Osteoblast (primary cell): ENCODE measurements at regions not wholly inside any gene's neighbourhood (a gene's known extent, or its start where the extent isn't known, plus 50 kb on each side); places are given as distances from the start of the nearest gene placed in this dataset.

Source experiments
- DNase-seq: peaks from one replicate; pipeline ENCODE4 v3.0.0; 2011; ENCODE audit warnings: low spot score, mixed read lengths; ENCODE audit not compliant: insufficient read length; ENCODE audit errors: missing footprints
- H2AFZ ChIP-seq: 2 replicates; pipeline ENCODE4 v1.6.0; 2011; ENCODE audit warnings: mild to moderate bottlenecking, low read length
- H3K27ac ChIP-seq: 2 replicates; pipeline ENCODE4 v1.5.1; 2011; ENCODE audit warnings: mild to moderate bottlenecking, low read depth, low read length, moderate library complexity
- H3K27me3 ChIP-seq: 2 replicates; pipeline ENCODE4 v1.6.0; 2012; ENCODE audit warnings: mild to moderate bottlenecking, control low read depth, inconsistent platforms, low read length, moderate library complexity; ENCODE audit not compliant: insufficient read depth
- H3K36me3 ChIP-seq: 2 replicates; pipeline ENCODE4 v1.5.1; 2011; ENCODE audit warnings: mild to moderate bottlenecking, low read length, control low read depth, moderate library complexity; ENCODE audit not compliant: insufficient read depth
- H3K4me1 ChIP-seq: 2 replicates; pipeline ENCODE4 v1.5.1; 2011; ENCODE audit warnings: mild to moderate bottlenecking, low read length, control low read depth, moderate library complexity; ENCODE audit not compliant: insufficient read depth
- H3K4me2 ChIP-seq: 2 replicates; pipeline ENCODE4 v1.6.0; 2011; ENCODE audit warnings: mild to moderate bottlenecking, low read length; ENCODE audit not compliant: insufficient read depth
- H3K4me3 ChIP-seq: fragments of 200-600 bp; sonication (generic); 3 replicates; pipeline ENCODE4 v1.5.1; 2012; ENCODE audit warnings: mild to moderate bottlenecking, low read length, inconsistent platforms; ENCODE audit not compliant: insufficient read depth
- H3K79me2 ChIP-seq: 2 replicates; pipeline ENCODE4 v1.6.0; 2012; ENCODE audit warnings: mild to moderate bottlenecking, low read length, control low read depth, inconsistent platforms; ENCODE audit not compliant: insufficient read depth
- H3K9me3 ChIP-seq: 2 replicates; pipeline ENCODE4 v1.5.1; 2011; ENCODE audit warnings: low read depth, low read length, control low read depth
- H4K20me1 ChIP-seq: 2 replicates; pipeline ENCODE4 v1.6.0; 2012; ENCODE audit warnings: mild to moderate bottlenecking, low read length, control low read depth; ENCODE audit not compliant: insufficient read depth
- CTCF ChIP-seq: IDR thresholded peaks from 2 replicates; pipeline ENCODE4 v1.5.1; 2011; ENCODE audit warnings: mild to moderate bottlenecking, low read depth, low read length, moderate library complexity; ENCODE audit errors: extremely low read depth

DNA sequence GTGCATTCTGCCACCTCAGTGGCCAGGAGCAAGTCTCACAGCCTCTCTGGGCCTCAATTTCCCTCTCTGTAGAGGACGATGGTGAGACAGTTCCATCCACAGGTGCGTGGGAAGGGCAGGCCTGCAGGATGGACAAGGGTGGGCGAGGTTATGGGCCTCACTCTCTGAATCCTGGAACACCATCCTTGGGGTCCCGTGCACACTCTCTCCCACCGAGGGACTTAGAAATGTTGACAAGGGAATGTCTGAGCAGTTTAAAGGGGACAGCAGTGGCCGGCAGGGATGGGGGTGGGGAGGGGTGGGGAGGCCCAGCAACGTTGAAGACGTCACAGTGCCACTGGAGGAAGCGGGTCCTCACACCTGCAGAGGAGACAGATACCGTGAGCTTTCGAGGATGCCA, 111.5 kb downstream of the FOXL3 start:
- no peaks in the 10 kb centered on the region for H4K20me1 ChIP-seq
- H3K36me3 ChIP-seq: no peaks in the 10 kb centered on the region
- H3K79me2 ChIP-seq: no peaks in the 10 kb centered on the region
- H3K4me2 ChIP-seq: no peak overlapping the region
- peaks cover 14% of the 10 kb centered on the region for H3K27me3 ChIP-seq
- no peak overlapping the region for H2AFZ ChIP-seq
- no peaks in the 10 kb centered on the region for H3K4me1 ChIP-seq
- DNase-seq: peak; percentile 15
- TF ChIP-seq CTCF: no peak
- H3K4me3 ChIP-seq: no peak overlapping the region
- no peak overlapping the region for H3K27ac ChIP-seq
- H3K9me3 ChIP-seq: peaks cover 3% of the 10 kb centered on the region

- no peak overlapping the region for H2AFZ ChIP-seq
- H3K9me3 ChIP-seq: no peaks in the 10 kb centered on the region
- H4K20me1 ChIP-seq: no peaks in the 10 kb centered on the region
- DNase-seq: peak; percentile 61
- peaks cover 29% of the 10 kb centered on the region for H3K27me3 ChIP-seq
- TF ChIP-seq CTCF: no peak
- H3K4me3 ChIP-seq: no peak overlapping the region
- H3K4me1 ChIP-seq: no peaks in the 10 kb centered on the region
- no peaks in the 10 kb centered on the region for H3K36me3 ChIP-seq
- H3K4me2 ChIP-seq: no peak overlapping the region
- no peaks in the 10 kb centered on the region for H3K79me2 ChIP-seq
- H3K27ac ChIP-seq: no peak overlapping the region
Measured at GRCh38 chr7:404812-405488, 114.7 kb downstream of the PDGFA start.

DNA sequence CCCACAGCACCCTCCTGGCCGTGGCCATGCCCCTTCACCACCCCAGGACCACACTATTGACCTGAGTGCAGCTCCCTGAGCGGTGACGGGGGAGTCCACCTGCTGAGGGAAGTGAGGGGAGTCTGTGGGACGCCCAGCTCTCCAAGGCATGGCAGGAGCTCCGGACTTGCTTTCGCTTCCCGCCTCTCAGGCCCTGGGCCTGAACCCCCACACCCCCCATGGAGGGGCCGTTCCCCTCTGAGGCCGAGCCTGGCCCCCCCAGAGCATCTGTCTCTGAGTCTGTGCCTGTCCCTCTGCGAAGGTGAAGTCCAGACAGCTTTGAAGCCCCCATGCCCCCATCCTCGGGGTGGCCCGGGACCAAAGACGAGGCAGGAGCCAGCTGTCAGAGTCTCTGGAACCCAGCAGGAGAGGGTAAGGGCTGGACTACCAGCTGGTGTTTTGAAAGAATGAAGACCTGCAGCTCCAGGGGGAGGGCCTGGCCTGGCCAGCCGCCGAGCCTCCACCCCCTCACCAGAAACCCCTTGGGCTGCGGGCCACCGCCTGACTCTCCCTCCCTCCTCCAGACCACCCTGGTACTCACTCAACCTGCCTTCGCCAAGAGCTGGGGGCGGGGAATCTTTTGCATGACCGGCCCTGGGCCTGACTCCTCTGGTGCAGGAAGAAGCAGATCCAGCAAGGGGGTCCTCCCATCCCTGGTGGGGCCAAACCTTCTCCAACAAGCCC, 114.0 kb downstream of the PDGFA start:
- Histone ChIP-seq H2AFZ (no peak overlapping the region), H3K4me1 (no peaks in the 10 kb centered on the region), H3K27me3 (peaks cover 30% of the 10 kb centered on the region), H3K4me3 (no peak overlapping the region), H3K4me2 (no peak overlapping the region), H3K79me2 (no peaks in the 10 kb centered on the region), H3K27ac (no peak overlapping the region), H3K36me3 (no peaks in the 10 kb centered on the region), H4K20me1 (no peaks in the 10 kb centered on the region), H3K9me3 (no peaks in the 10 kb centered on the region)
- no peak for TF ChIP-seq CTCF
- peak; percentile 59 for DNase-seq

DNA sequence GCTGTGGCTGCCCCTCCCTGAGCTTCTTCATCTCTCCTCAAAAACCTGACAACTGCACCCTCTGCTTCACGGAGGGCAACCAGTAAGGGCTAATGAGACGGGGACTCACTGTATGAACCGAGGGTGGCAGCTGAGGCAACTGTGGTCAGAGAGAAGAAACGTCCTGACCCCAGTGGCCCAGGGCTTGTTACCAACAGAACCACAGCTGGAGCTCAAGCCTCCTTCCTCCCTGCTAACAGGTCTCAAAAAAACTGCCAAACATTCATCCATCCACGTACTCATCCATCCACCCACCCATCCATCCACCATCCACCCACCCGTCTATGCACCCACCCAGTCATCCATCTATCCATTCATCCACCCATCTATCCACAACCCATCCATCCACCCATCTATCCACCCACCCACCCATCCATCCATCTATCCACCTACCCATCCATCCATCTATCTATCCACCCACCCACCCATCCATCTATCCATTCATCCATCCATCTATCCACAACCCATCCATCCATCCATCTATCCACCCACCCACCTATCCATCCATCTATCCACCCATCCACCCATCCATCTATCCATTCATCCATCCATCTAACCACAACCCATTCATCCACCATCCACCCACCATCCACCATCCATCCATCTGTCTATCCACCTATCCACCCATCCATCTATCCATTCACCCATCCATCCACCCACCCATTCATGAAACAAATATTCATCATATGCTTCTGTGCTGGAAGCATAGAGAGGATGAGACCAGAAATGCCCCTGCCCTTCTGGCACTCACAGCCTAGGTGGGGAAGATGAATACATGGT, 111.7 kb downstream of the PDGFA start:
- no peak overlapping the region for H2AFZ ChIP-seq
- H3K4me3 ChIP-seq: no peak overlapping the region
- no peak overlapping the region for H3K4me2 ChIP-seq
- no peaks in the 10 kb centered on the region for H3K79me2 ChIP-seq
- H4K20me1 ChIP-seq: no peaks in the 10 kb centered on the region
- peak; percentile 66 for DNase-seq
- H3K9me3 ChIP-seq: no peaks in the 10 kb centered on the region
- no peaks in the 10 kb centered on the region for H3K4me1 ChIP-seq
- no peak for TF ChIP-seq CTCF
- H3K36me3 ChIP-seq: no peaks in the 10 kb centered on the region
- H3K27ac ChIP-seq: no peak overlapping the region
- H3K27me3 ChIP-seq: peaks cover 30% of the 10 kb centered on the region
